CD8-positive, alpha-beta memory T cell (primary cell): ENCODE measurements at regions not wholly inside any gene's neighbourhood (a gene's known extent, or its start where the extent isn't known, plus 50 kb on each side); places are given as distances from the start of the nearest gene placed in this dataset.

Experiments used
- CTCF ChIA-PET: fragments of 350-600 bp; sonication (Branson Sonifier 250); formaldehyde crosslinking; loops from one replicate; lab custom pipeline; 2021; ENCODE audit warnings: antibody characterized with exemption; lab: Charles Lee
- POLR2A ChIA-PET: fragments of 350-600 bp; sonication (Branson Sonifier 250); formaldehyde crosslinking; loops from one replicate; lab custom pipeline; 2021; ENCODE audit warnings: antibody characterized with exemption; lab: Charles Lee
- DNase-seq, 5 donors: peaks; one replicate each; pipeline versions ENCODE4 v3.0.0 to v3.0.0-alpha.2; 2020 to 2022; ENCODE audit warnings: mixed read lengths in 1 of 5
- H3K27ac ChIP-seq: one replicate; pipeline ENCODE4 v1.7.0; 2013; ENCODE audit warnings: low read depth, mild to moderate bottlenecking, low read length, moderate library complexity
- H3K27me3 ChIP-seq: 2 replicates; pipeline ENCODE4 v1.7.0; 2013; ENCODE audit warnings: low read length, mild to moderate bottlenecking; ENCODE audit not compliant: insufficient read depth, poor library complexity, severe bottlenecking
- H3K36me3 ChIP-seq: 2 replicates; pipeline ENCODE4 v1.7.0; 2013; ENCODE audit warnings: mild to moderate bottlenecking, low read length, moderate library complexity; ENCODE audit not compliant: insufficient read depth
- H3K4me1 ChIP-seq: 2 replicates; pipeline ENCODE4 v1.7.0; 2013; ENCODE audit warnings: mild to moderate bottlenecking, low read length, moderate library complexity; ENCODE audit not compliant: insufficient read depth
- H3K4me3 ChIP-seq: 2 replicates; pipeline ENCODE4 v1.7.0; 2013; ENCODE audit warnings: mild to moderate bottlenecking, low read length
- H3K9me3 ChIP-seq: 2 replicates; pipeline ENCODE4 v1.7.0; 2013; ENCODE audit warnings: mild to moderate bottlenecking, low read length
- H3K27ac Mint-ChIP-seq, 8 donors: one replicate each; pipeline ENCODE4 v1.8.0; 2020 to 2021; ENCODE audit warnings: mixed read lengths in 8 of 8, mild to moderate bottlenecking in 6 of 8, inconsistent platforms in 3 of 8, moderate library complexity in 3 of 8
- H3K27me3 Mint-ChIP-seq, 2 donors: one replicate each; pipeline ENCODE4 v1.8.0; 2020 to 2021; ENCODE audit warnings: mixed read lengths in 2 of 2, mild to moderate bottlenecking in 1 of 2, moderate library complexity in 1 of 2
- H3K36me3 Mint-ChIP-seq, 3 donors: one replicate each; pipeline ENCODE4 v1.8.0; 2020 to 2021; ENCODE audit warnings: mixed read lengths in 3 of 3, inconsistent platforms in 1 of 3, mild to moderate bottlenecking in 1 of 3
- H3K4me1 Mint-ChIP-seq, 3 donors: one replicate each; pipeline ENCODE4 v1.8.0; 2020 to 2021; ENCODE audit warnings: mixed read lengths in 3 of 3, inconsistent platforms in 1 of 3, mild to moderate bottlenecking in 1 of 3
- H3K4me3 Mint-ChIP-seq, 7 donors: one replicate each; pipeline ENCODE4 v1.8.0; 2020 to 2021; ENCODE audit warnings: mixed read lengths in 7 of 7, mild to moderate bottlenecking in 6 of 7, moderate library complexity in 4 of 7, inconsistent platforms in 2 of 7
- H3K9me3 Mint-ChIP-seq, 5 donors: one replicate each; pipeline ENCODE4 v1.8.0; 2020 to 2022; ENCODE audit warnings: mixed read lengths in 5 of 5, mild to moderate bottlenecking in 3 of 5, moderate library complexity in 2 of 5, inconsistent platforms in 1 of 5

DNA sequence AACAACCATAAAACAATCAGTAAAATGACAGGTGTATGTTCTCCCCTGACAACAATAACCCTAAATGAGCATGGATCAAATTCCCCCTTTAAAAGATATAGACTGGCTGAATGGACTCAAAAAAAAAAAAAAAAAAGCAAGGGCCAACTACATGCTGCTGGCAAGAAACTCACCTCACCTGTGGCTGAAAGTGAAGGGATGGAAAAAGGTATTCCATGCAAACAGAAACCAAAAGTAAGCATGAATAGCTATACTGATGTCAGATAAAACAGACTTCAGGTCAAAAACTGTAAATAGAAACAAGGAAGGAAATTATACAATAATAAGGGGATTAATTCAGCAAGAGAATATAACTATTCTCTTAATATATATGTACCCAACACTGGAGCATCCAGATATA lies 54.2 kb upstream of the SSBP2 start:
- DNase-seq, result no peak
- no peaks in the 10 kb centered on the region for H3K9me3 ChIP-seq
- H3K27me3 ChIP-seq, result no peaks in the 10 kb centered on the region
- H3K4me3 ChIP-seq, result no peak overlapping the region
- Mint-ChIP-seq H3K27me3 (peaks cover 2 to 6% of the 10 kb centered on the region in 2 donors), H3K27ac (no peak overlapping the region), H3K36me3 (peaks cover 0 to 30% (median 0%) of the 10 kb centered on the region in 3 donors), H3K9me3 (peaks cover 10 to 26% (median 18%) of the 10 kb centered on the region in 5 donors), H3K4me1 (peaks cover 6 to 14% (median 13%) of the 10 kb centered on the region in 3 donors), H3K4me3 (peak overlapping the region in 2 of 7 donors; percentile 12 to 18)
- ChIA-PET POLR2A (no interaction called here), CTCF (no interaction called here)
- H3K27ac ChIP-seq, result no peak overlapping the region
- H3K36me3 ChIP-seq, result no peaks in the 10 kb centered on the region
- no peaks in the 10 kb centered on the region for H3K4me1 ChIP-seq

DNA sequence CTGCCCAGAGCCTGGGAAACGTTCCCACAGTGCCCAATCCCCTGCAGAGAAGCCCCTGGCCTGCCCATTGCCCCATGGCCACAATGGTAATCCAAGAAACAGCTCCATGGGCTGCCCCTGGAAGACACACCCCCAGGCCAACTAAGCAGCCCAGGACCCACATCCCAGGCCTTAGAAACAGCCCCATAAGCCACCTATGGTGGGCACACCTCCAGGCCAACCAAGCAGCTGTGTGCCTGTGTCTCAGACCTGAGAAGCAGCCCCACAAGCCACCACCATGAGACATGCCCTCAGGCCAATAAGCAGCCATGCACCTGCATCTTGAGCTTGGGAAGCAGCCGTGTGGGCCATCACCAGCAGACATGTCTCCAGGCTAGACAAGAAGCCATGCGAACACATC lies 52.9 kb upstream of the SSBP2 start:
- Histone ChIP-seq H3K27ac (no peak overlapping the region), H3K4me1 (no peaks in the 10 kb centered on the region), H3K27me3 (no peaks in the 10 kb centered on the region), H3K9me3 (no peaks in the 10 kb centered on the region), H3K36me3 (no peaks in the 10 kb centered on the region), H3K4me3 (no peak overlapping the region)
- peaks cover 6 to 14% (median 13%) of the 10 kb centered on the region in 3 donors for H3K4me1 Mint-ChIP-seq
- H3K4me3 Mint-ChIP-seq, result no peak overlapping the region
- CTCF ChIA-PET, result no interaction called here
- H3K27me3 Mint-ChIP-seq, result peaks cover 2 to 14% of the 10 kb centered on the region in 2 donors
- peaks cover 10 to 26% (median 18%) of the 10 kb centered on the region in 5 donors for H3K9me3 Mint-ChIP-seq
- POLR2A ChIA-PET, result no interaction called here
- H3K36me3 Mint-ChIP-seq, result peaks cover 0 to 29% (median 0%) of the 10 kb centered on the region in 3 donors
- no peak overlapping the region for H3K27ac Mint-ChIP-seq
- DNase-seq, result no peak

DNA sequence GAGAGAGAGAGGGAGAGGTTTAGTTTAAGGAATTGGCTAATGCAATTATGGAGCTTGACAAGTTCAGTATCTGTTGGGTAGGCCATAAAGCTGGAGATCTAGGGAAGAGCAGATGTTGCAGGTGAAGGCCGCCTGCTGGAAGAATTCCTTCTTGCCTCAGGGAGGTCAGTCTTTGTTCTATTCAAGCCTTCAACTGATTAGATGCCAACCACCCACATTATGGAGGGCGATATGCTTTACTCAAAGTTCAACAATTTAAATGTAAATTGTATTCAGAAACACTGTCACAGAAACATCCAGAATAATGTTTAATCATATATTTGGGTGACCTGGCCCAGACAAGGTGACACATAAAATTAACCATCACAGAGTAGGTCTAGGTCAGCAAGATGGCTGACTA lies 51.7 kb upstream of the SSBP2 start:
- peaks cover 0 to 18% (median 0%) of the 10 kb centered on the region in 3 donors for H3K36me3 Mint-ChIP-seq
- H3K4me3 Mint-ChIP-seq, result peak overlapping the region in 1 of 7 donors; percentile 33
- H3K4me1 ChIP-seq, result no peaks in the 10 kb centered on the region
- no peak overlapping the region for H3K27ac ChIP-seq
- ChIA-PET CTCF (no interaction called here), POLR2A (interaction anchor here (0.6 kb wide), 1 partner anchor 331 kb away, joined by 3 read pairs; no protein-coding TSS in a partner anchor)
- no peaks in the 10 kb centered on the region for H3K36me3 ChIP-seq
- no peaks in the 10 kb centered on the region for H3K27me3 ChIP-seq
- no peak for DNase-seq
- peaks cover 6 to 14% (median 13%) of the 10 kb centered on the region in 3 donors for H3K4me1 Mint-ChIP-seq
- no peak overlapping the region for H3K27ac Mint-ChIP-seq
- H3K9me3 Mint-ChIP-seq, result peaks cover 9 to 16% (median 13%) of the 10 kb centered on the region in 5 donors
- no peaks in the 10 kb centered on the region for H3K9me3 ChIP-seq
- no peak overlapping the region for H3K4me3 ChIP-seq
- H3K27me3 Mint-ChIP-seq, result peaks cover 2 to 15% of the 10 kb centered on the region in 2 donors

- Mint-ChIP-seq H3K4me1 (peaks cover 6 to 14% (median 13%) of the 10 kb centered on the region in 3 donors), H3K27ac (no peak overlapping the region), H3K36me3 (peaks cover 0 to 16% (median 0%) of the 10 kb centered on the region in 3 donors), H3K9me3 (peaks cover 3 to 13% (median 10%) of the 10 kb centered on the region in 5 donors), H3K27me3 (peaks cover 2 to 15% of the 10 kb centered on the region in 2 donors), H3K4me3 (no peak overlapping the region)
- Histone ChIP-seq H3K9me3 (no peaks in the 10 kb centered on the region), H3K36me3 (no peaks in the 10 kb centered on the region), H3K27me3 (no peaks in the 10 kb centered on the region), H3K27ac (no peak overlapping the region), H3K4me3 (no peak overlapping the region), H3K4me1 (no peaks in the 10 kb centered on the region)
- no peak for DNase-seq
- ChIA-PET POLR2A (interaction anchor here (0.6 kb wide), 1 partner anchor 331 kb away, joined by 3 read pairs; no protein-coding TSS in a partner anchor), CTCF (no interaction called here)
Measured at GRCh38 chr5:81802020-81802419, 51.1 kb upstream of the SSBP2 start.

- CTCF ChIA-PET, result no interaction called here
- H3K4me1 Mint-ChIP-seq, result peaks cover 6 to 14% (median 13%) of the 10 kb centered on the region in 3 donors
- peaks cover 0 to 15% of the 10 kb centered on the region in 2 donors for H3K27me3 Mint-ChIP-seq
- Histone ChIP-seq H3K4me3 (no peak overlapping the region), H3K9me3 (no peaks in the 10 kb centered on the region), H3K36me3 (no peaks in the 10 kb centered on the region), H3K27me3 (no peaks in the 10 kb centered on the region), H3K4me1 (no peaks in the 10 kb centered on the region), H3K27ac (no peak overlapping the region)
- POLR2A ChIA-PET, result no interaction called here
- no peak overlapping the region for H3K4me3 Mint-ChIP-seq
- no peak overlapping the region for H3K27ac Mint-ChIP-seq
- H3K36me3 Mint-ChIP-seq, result peaks cover 0 to 3% (median 0%) of the 10 kb centered on the region in 3 donors
- H3K9me3 Mint-ChIP-seq, result peaks cover 0 to 2% (median 1%) of the 10 kb centered on the region in 5 donors
- no peak for DNase-seq
Measured at GRCh38 chr5:81800797-81801196, 49.9 kb upstream of the SSBP2 start.
